HCT116 (cell line): ENCODE measurements at regions not wholly inside any gene's neighbourhood (a gene's known extent, or its start where the extent isn't known, plus 50 kb on each side); places are given as distances from the start of the nearest gene placed in this dataset.

ENCODE experiments used
- ATAC-seq: fragments of 200-7000 bp; cut with Tn5 transposase; 2 replicates; pipeline ENCODE4 v1.9.1; 2020; ENCODE audit warnings: mild to moderate bottlenecking, moderate library complexity
- BruUV-seq: library from RNA; stranded (reverse); fragments of 400-500 nt; replicated peaks from 2 replicates; lab custom pipeline; 2021; lab: Mats Ljungman, UMichigan
- CTCF ChIA-PET: fragments of 300-600 bp; sonication (Branson Sonifier 250); formaldehyde crosslinking; loops from one replicate; lab custom pipeline; 2021; ENCODE audit warnings: antibody characterized with exemption; lab: Charles Lee
- POLR2A ChIA-PET: fragments of 300-600, 350-600 bp; sonication (Branson Sonifier 250); formaldehyde crosslinking; loops from one replicate; lab custom pipeline; 2021; ENCODE audit warnings: antibody characterized with exemption; lab: Charles Lee
- RAD21 ChIA-PET, 2 experiments: fragments of 300-600 bp; sonication (Branson Sonifier 250); formaldehyde crosslinking; loops; one replicate each; lab custom pipeline; 2023; ENCODE audit warnings: low total read pairs in 2 of 2; ENCODE audit not compliant: uncharacterized antibody in 2 of 2, unreplicated experiment in 2 of 2, low non-redundant PET in 1 of 2; lab: Charles Lee
- DNase-seq: peaks from one replicate; pipeline ENCODE4 v3.0.0-alpha.2; 2010; ENCODE audit warnings: low read depth, low spot score
- H2AFZ ChIP-seq: fragments of 200-600 bp; shearing (Covaris generic), sonication (generic); 2 replicates; pipeline ENCODE4 v1.6.1; 2017; ENCODE audit warnings: low read depth, mixed run types, mixed read lengths, antibody characterized with exemption, low read length; ENCODE audit not compliant: poor library complexity, severe bottlenecking
- H3K27ac ChIP-seq: 2 replicates; pipeline ENCODE4 v1.5.1; 2012; ENCODE audit warnings: low read depth, low read length
- H3K27me3 ChIP-seq: fragments of 200-600 bp; sonication (generic); 2 replicates; pipeline ENCODE4 v1.6.1; 2016; ENCODE audit warnings: mixed run types, low read length, mixed read lengths; ENCODE audit not compliant: insufficient read depth
- H3K36me3 ChIP-seq, 2 experiments: fragments of 200-500 bp in 1 of 2; fragments of 200-600 bp in 1 of 2; sonication (Bioruptor generic) in 1 of 2; sonication (generic) in 1 of 2; 2 replicates each; pipeline versions ENCODE4 v1.5.1 to v1.6.1; 2014 to 2016; ENCODE audit warnings: low read length in 2 of 2, inconsistent platforms in 1 of 2, mixed read lengths in 1 of 2, mixed run types in 1 of 2; ENCODE audit not compliant: insufficient read depth in 2 of 2, control insufficient read depth in 1 of 2
- H3K4me1 ChIP-seq, 2 experiments: fragments of 200-600 bp in 1 of 2; sonication (generic) in 1 of 2; 2 replicates each; pipeline versions ENCODE4 v1.5.1 to v1.6.1; 2012 to 2017; ENCODE audit warnings: low read length in 2 of 2, inconsistent platforms in 1 of 2, mild to moderate bottlenecking in 1 of 2, mixed read lengths in 1 of 2, mixed run types in 1 of 2, moderate library complexity in 1 of 2; ENCODE audit not compliant: insufficient read depth in 2 of 2, control insufficient read depth in 1 of 2
- H3K4me2 ChIP-seq: fragments of 200-600 bp; sonication (generic); 2 replicates; pipeline ENCODE4 v1.6.1; 2017; ENCODE audit warnings: mixed run types, low read length, mixed read lengths
- H3K4me3 ChIP-seq, 2 experiments: fragments of 200-600 bp in 1 of 2; sonication (generic) in 1 of 2; replicated peaks in 1 of 2; 2 replicates each; pipeline ENCODE4 v1.5.1; 2011 to 2016; ENCODE audit warnings: low read length in 2 of 2, control low read depth in 1 of 2, low read depth in 1 of 2, mild to moderate bottlenecking in 1 of 2, mixed read lengths in 1 of 2, mixed run types in 1 of 2
- H3K79me2 ChIP-seq: fragments of 200-600 bp; sonication (generic); 2 replicates; pipeline ENCODE4 v1.6.1; 2017; ENCODE audit warnings: mild to moderate bottlenecking, mixed run types, low read length, moderate library complexity, mixed read lengths; ENCODE audit not compliant: insufficient read depth
- H3K9ac ChIP-seq: fragments of 200-600 bp; sonication (generic); 2 replicates; pipeline ENCODE4 v1.6.1; 2016; ENCODE audit warnings: low read length, mixed read lengths
- H3K9me2 ChIP-seq: fragments of 200-600 bp; sonication (generic), shearing (Covaris generic); 2 replicates; pipeline ENCODE4 v1.6.1; 2017; ENCODE audit warnings: mixed run types, mild to moderate bottlenecking, moderate library complexity; ENCODE audit not compliant: insufficient read depth
- H3K9me3 ChIP-seq, 2 experiments: fragments of 200-500 bp in 1 of 2; fragments of 200-600 bp in 1 of 2; sonication (Bioruptor generic) in 1 of 2; sonication (generic) in 1 of 2; 2 replicates each; pipeline ENCODE4 v1.6.1; 2014 to 2017; ENCODE audit warnings: low read length in 2 of 2, mixed read lengths in 2 of 2, inconsistent platforms in 1 of 2, low read depth in 1 of 2, mild to moderate bottlenecking in 1 of 2, mixed run types in 1 of 2, moderate library complexity in 1 of 2; ENCODE audit not compliant: control insufficient read depth in 1 of 2, insufficient read depth in 1 of 2
- H4K20me1 ChIP-seq: fragments of 200-600 bp; sonication (generic), shearing (Covaris generic); 2 replicates; pipeline ENCODE4 v1.6.1; 2017; ENCODE audit warnings: mixed run types, mild to moderate bottlenecking, moderate library complexity; ENCODE audit not compliant: insufficient read depth
- ATF3 ChIP-seq: IDR thresholded peaks from 2 replicates; pipeline ENCODE4 v1.6.1; 2012
- CBX3 ChIP-seq: IDR thresholded peaks from 2 replicates; pipeline ENCODE4 v1.6.1; 2012; ENCODE audit warnings: low read depth
- CEBPB ChIP-seq: IDR thresholded peaks from 2 replicates; pipeline ENCODE4 v1.6.1; 2012; ENCODE audit warnings: low read depth
- CTCF ChIP-seq, 3 experiments: fragments of 200-600 bp in 1 of 3; sonication (generic) in 1 of 3; IDR thresholded peaks in 2 of 3; conservative IDR thresholded peaks in 1 of 3; 2 replicates each; pipeline ENCODE4 v1.5.1; 2012 to 2017; ENCODE audit warnings: low read depth in 2 of 3, low read length in 2 of 3, antibody characterized with exemption in 1 of 3, borderline replicate concordance in 1 of 3, control low read depth in 1 of 3, mild to moderate bottlenecking in 1 of 3, mixed read lengths in 1 of 3, mixed run types in 1 of 3, moderate library complexity in 1 of 3; ENCODE audit not compliant: insufficient read depth in 1 of 3
- EGR1 ChIP-seq: IDR thresholded peaks from 2 replicates; pipeline ENCODE4 v1.6.1; 2012; ENCODE audit warnings: low read depth
- ELF1 ChIP-seq: IDR thresholded peaks from 2 replicates; pipeline ENCODE4 v1.6.1; 2012; ENCODE audit warnings: low read depth, borderline replicate concordance
- EZH2 ChIP-seq: fragments of 200-600 bp; sonication (generic); IDR thresholded peaks from 2 replicates; pipeline ENCODE4 v1.6.1; 2017; ENCODE audit warnings: antibody characterized with exemption, mixed run types
- EZH2phosphoT487 ChIP-seq: fragments of 200-600 bp; IDR thresholded peaks from 2 replicates; pipeline ENCODE4 v1.6.1; 2018; ENCODE audit warnings: antibody characterized with exemption, borderline replicate concordance
- FOSL1 ChIP-seq: IDR thresholded peaks from 2 replicates; pipeline ENCODE4 v1.6.1; 2012; ENCODE audit warnings: low read depth
- JUND ChIP-seq: IDR thresholded peaks from 2 replicates; pipeline ENCODE4 v1.6.1; 2012
- MAX ChIP-seq: IDR thresholded peaks from 2 replicates; pipeline ENCODE4 v1.6.1; 2012
- POLR2A ChIP-seq: IDR thresholded peaks from 2 replicates; pipeline ENCODE4 v1.7.0; 2011; ENCODE audit warnings: borderline replicate concordance; ENCODE audit not compliant: insufficient read depth, insufficient read length; ENCODE audit errors: extremely low read depth
- POLR2AphosphoS5 ChIP-seq: IDR thresholded peaks from 2 replicates; pipeline ENCODE4 v1.6.1; 2011; ENCODE audit warnings: mild to moderate bottlenecking, low read depth, low read length, moderate library complexity
- RAD21 ChIP-seq: IDR thresholded peaks from 2 replicates; pipeline ENCODE4 v1.6.1; 2012; ENCODE audit warnings: low read depth, mild to moderate bottlenecking
- REST ChIP-seq: IDR thresholded peaks from 2 replicates; pipeline ENCODE4 v1.6.1; 2012; ENCODE audit warnings: low read depth
- SIN3A ChIP-seq: IDR thresholded peaks from 2 replicates; pipeline ENCODE4 v1.6.1; 2012; ENCODE audit warnings: low read depth
- SP1 ChIP-seq: IDR thresholded peaks from 2 replicates; pipeline ENCODE4 v1.6.1; 2012; ENCODE audit warnings: low read depth
- SRF ChIP-seq: IDR thresholded peaks from 2 replicates; pipeline ENCODE4 v1.6.1; 2012; ENCODE audit warnings: low read depth
- TCF7L2 ChIP-seq: IDR thresholded peaks from 2 replicates; pipeline ENCODE4 v1.7.0; 2011; ENCODE audit warnings: borderline replicate concordance, inconsistent platforms; ENCODE audit not compliant: insufficient read depth, insufficient read length; ENCODE audit errors: extremely low read depth
- YY1 ChIP-seq: IDR thresholded peaks from 2 replicates; pipeline ENCODE4 v1.6.1; 2011; ENCODE audit warnings: low read length, low read depth, moderate library complexity, mild to moderate bottlenecking; ENCODE audit not compliant: insufficient replicate concordance; ENCODE audit errors: extremely low read depth
- ZBTB33 ChIP-seq: IDR thresholded peaks from 2 replicates; pipeline ENCODE4 v1.6.1; 2011; ENCODE audit warnings: mild to moderate bottlenecking, low read length, moderate library complexity; ENCODE audit not compliant: insufficient replicate concordance; ENCODE audit errors: extremely low read depth
- ZNF274 ChIP-seq: fragments of 200-500 bp; sonication (Bioruptor generic); IDR thresholded peaks from 2 replicates; pipeline ENCODE4 v1.6.1; 2014; ENCODE audit warnings: mild to moderate bottlenecking, low read depth, low read length, inconsistent platforms
- intact Hi-C: fragments of 100-400 bp; cut with micrococcal nuclease; formaldehyde crosslinking; loops from 2 replicates; pipeline ENCODE4 v1.10.0; 2022

GRCh38 chr5:57816108-57816507, 333.5 kb upstream of the ACTBL2 start:
- H4K20me1 ChIP-seq: no peaks in the 10 kb centered on the region
- no peaks in the 10 kb centered on the region for H3K27me3 ChIP-seq
- no peaks in the 10 kb centered on the region for H3K9me3 ChIP-seq
- peaks cover 5 to 20% of the 10 kb centered on the region in 2 experiments; a peak in 3 of 4 replicates for H3K4me1 ChIP-seq
- no peaks in the 10 kb centered on the region for H3K79me2 ChIP-seq
- H3K27ac ChIP-seq: no peak overlapping the region
- H3K9me2 ChIP-seq: no peaks in the 10 kb centered on the region
- CTCF ChIA-PET: no interaction called here
- ATAC-seq (peak; percentile 84), DNase-seq (peak; percentile 63)
- H2AFZ ChIP-seq: peak overlapping the region; percentile 56
- BruUV-seq: no TSS peak
- POLR2A ChIA-PET: no interaction called here
- no peak overlapping the region for H3K4me3 ChIP-seq
- peak overlapping the region; percentile 28 for H3K4me2 ChIP-seq
- H3K36me3 ChIP-seq: no peaks in the 10 kb centered on the region
- RAD21 ChIA-PET: no interaction called here
- no peak overlapping the region for H3K9ac ChIP-seq
- intact Hi-C loops: no loop called here
- TF ChIP-seq SP1 (peak; percentile 65), ZBTB33 (no peak), SIN3A (peak; percentile 43; the same call in 1 of the 2 replicates), ATF3 (no peak; the same call in 1 of the 2 replicates), JUND (peak; percentile 52), MAX (peak; percentile 55), POLR2A (no peak), ZNF274 (no peak), RAD21 (no peak), EZH2phosphoT487 (no peak), CBX3 (peak; percentile 78), REST (no peak), TCF7L2 (no peak), EGR1 (no peak), CEBPB (peak; percentile 67), ELF1 (no peak), CTCF (IDR thresholded peaks at IDR 0.05 in 2 of 3, conservative IDR thresholded peaks at IDR 0.05 in 1 of 3; ENCODE audit: borderline replicate concordance in 1 of 3, insufficient read depth in 1 of 3, low read depth in 2 of 3, low read length in 2 of 3) (no peak), POLR2AphosphoS5 (peak; percentile 26; the same call in 1 of the 2 replicates), FOSL1 (peak; percentile 44; the same call in 1 of the 2 replicates), YY1 (no peak), EZH2 (no peak), SRF (peak; percentile 90)
